ENCODE measurements at regions not wholly inside any gene's neighbourhood (a gene's known extent, or its start where the extent isn't known, plus 50 kb on each side); places are given as distances from the start of the nearest gene placed in this dataset.

DNA sequence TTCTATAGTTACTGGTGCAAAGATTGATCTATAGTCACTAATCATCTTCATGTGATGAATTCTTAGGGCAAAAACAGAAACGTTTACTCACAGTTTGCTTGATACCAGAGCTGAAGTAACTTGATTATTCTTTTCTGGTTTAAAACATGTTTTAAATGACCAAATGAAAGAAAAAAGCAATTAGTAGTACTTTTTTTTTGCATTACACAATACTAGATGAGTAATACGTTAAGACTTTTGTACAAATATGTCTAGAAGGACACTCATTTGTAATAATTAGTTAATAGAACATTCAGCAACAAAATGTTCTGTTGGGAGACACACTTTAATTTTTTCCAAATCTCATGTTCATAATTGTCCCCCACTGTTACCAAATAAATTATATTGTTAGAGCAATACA, 523.2 kb downstream of the SOX2 start:
- no peak for DNase-seq

DNA sequence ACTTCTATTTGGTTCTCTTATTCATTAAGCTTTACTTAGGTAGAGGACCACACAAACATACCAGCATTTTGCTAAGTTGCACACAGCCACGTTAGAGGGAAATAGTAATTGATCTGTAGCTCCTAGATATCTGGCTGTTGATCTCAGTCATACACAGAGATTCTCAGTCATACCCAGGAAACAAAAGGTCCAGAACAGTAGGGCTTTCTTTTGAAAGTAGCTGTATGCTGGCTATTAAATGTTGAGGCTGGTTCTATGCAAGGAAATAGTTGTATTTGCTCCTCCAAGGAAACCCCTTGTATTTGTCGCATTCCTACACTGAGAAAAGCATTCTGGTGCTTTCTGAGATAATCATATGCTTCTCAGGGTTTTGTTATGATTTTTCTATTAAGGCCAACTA, 523.8 kb downstream of the SOX2 start:
- no peak for DNase-seq

DNA sequence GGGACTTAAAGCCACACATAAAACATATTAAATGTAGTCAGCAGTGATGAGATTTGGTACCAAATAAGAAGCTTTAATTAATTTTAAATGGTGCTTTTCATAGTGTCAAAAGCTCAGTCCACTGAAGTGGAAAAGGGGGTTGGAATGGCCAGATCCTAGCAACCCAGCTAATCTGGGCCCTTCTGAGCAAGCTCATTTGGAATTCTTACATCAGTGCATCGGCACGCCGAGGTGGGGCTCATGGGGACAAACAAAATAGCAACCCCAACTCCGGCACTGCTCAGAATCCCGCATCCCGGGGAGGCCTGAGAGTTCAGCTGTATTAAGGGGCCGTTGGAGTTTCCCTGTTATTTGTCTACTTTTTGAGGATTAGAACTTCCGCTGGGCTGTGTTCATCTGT, 526.4 kb downstream of the SOX2 start:
- no peak for DNase-seq

DNA sequence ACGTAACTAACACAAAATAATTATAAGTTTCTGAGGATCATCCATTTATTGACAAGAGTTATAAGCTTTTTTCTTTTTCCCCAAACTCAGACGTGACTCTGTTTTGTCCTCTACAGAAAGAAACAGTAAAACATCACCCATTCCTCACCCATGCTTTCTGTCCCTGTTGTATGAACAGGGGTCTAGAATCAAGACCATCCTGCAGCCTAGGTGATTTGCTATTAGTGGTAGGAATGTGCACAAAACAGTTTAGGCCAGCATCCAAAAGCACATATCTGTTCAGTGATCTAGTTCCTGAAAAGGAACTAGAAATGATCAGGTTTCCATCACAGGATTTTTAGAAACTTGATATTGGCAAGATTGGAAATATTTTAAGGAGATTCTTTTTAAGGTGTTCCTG, 527.6 kb downstream of the SOX2 start:
- DNase-seq: no peak

DNA sequence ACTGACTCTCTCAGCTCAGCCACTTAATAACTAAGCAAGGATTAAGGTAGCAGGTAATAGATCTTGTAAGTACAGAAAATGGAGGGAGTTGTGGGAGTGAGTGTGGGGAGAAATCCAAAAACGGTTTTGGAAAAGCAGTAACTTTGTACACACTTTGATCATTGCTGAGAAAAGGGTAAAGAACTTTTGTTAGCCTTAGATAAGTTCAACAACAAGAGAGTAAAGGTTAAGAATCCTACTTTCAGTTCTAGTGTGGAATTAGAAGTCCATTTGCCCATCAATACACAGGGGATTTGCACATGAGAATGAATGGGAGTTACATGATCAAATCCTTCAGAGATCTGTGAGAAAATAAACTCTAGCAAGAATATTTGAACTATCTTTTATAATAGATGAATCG, 528.7 kb downstream of the SOX2 start:
- DNase-seq: no peak

DNA sequence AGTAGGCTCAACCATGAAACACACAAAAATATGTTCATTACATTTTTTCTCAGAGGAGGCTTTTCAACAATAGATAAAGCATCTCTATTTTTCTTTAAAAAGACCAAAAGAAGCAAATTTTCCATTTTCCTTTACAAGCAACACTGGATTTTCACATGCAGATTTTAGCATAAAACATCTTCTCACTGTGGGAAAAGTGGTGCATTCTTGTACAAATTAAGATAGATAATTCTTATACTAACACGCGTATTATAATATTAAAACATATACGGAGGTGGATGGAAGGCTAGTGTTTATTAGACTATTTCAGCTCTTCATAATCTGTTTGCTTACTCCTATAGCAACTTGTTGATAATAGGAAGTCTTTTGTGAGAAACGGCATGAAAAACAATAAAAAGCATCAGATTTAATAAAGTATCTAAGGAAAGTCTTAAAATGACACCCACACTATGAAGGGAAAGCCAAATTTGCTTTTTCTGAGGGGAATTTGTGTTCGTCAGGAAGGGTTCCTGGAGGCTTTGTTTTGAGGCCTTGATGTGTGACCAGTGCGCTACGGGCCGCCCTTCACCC, 529.6 kb downstream of the SOX2 start:
- DNase-seq: no peak

DNA sequence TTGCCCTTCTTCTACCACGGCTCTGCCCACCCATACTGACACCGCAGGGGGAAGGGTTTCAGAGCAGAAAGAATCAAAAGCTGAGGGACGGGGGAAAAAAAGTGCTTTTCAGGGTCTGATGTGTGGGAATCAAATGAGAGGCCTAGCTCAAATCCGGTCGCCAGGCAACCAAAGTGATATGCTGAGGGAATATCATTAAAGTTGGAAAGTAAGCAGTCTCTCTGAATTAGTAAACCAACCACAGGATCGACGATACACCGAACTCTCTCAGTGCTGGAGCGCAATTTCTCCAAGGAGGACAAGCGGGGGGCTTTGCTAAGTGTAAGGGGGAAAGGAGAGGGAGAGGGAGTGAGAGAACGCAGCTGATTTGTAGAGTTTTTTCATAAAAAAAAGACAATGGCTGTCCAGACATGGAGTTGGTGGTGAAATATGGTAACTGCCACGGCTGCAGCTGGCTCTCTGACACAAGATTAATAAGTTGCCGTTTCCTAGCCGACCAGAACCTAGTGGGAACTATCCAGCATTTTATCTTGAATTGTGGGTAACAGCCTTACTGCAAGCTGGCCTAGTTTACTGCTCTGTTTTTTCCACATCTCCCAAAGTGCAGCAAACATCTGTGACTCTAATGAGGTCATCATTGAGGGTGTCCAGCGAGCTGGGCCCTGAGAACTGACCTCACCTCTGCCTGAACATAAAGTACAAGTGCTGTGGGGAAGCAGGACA, 530.2 kb downstream of the SOX2 start:
- no peak for DNase-seq

DNA sequence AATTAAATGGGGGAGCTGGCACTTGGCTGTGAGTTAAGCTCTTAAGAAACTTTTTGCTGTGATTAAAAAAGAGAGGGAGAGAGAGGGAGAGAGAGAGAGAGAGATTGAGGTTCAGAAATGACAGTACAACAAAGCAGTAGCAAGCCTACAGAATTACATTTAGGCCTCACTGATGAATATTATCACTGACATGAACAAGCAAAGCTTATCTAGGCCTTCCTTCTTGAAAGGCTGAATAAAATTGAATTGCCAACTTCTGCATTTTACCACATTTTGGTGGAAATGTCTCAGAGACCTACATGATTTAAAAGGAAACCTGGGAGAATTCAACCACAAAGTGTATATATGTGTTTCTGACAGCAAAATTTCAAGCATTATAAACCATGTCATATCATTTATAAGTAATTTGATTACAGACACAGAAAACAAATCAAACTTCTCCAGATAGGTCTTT, 530.8 kb downstream of the SOX2 start:
- no peak for DNase-seq

DNA sequence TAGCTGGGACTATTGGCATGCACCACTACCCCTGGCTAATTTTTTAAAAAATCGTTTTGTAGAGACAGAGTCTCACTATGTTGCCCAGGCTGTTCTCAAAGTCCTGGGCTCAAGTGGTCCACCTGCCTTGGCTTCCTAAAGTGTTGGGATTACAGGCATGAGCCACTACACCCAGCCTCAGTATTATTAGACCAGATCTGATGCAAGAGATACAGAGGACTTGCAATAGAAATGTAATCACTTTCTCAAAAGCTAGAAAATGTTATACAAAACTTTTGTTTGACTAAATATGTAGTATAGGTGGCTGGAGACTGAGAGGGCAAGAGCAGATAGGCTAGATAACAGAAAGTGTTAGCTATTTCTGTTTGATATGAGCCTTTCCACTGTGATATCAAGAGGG, 531.9 kb downstream of the SOX2 start:
- no peak for DNase-seq

DNA sequence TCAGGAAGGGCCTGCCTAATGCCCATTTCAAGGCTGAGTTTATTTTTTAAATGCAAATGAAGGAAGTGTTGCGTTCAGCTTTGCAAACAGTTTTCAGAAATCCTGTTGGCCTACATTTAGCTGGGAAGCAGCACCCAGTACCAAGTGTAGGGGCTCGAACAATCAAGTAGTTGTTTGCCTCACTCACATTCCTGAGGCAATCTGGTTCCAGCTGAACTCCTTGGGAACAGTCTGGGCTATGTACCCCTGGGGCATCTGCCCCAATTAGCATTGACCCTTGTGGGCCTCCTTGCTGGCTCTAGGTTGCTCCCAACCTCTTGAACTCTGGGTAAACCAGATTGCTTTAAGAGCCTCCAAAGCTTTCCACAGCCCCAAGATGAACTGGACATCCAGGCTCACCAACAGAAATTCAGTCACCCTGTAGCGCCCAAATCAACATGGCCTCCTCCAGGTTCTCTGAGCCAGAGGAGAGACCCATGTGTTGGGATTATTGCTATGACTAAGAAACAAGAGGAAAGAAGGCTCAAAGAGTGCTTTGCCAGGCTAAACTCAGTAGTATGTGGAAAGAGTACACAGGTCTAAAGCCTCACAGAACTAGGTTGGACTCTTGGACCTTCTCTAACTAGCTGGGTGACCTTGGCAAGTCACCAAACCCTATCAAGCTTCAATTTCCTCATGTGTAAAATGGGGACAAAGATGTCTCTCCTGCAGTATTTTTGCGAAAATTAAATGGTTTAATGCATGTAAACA, 532.7 kb downstream of the SOX2 start:
- no peak for DNase-seq

DNA sequence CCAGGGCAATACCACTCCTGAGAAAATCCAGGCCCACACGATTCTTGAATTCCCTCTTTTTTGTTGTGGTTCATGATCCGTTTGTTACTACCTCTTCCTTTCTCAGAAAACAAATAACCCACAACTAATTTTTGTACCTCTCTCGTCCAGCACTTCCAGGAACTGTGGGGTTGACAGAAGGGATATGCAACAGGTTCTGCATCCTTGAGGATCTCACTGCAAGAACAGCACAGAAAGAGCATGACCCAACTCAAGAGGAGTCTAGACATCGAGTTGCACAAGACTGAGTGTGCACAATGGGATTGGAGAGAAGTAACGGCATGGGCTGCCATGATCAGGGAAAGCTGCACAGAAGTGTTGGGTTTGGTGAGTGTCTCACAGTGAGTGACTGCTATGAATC, 533.3 kb downstream of the SOX2 start:
- no peak for DNase-seq

DNA sequence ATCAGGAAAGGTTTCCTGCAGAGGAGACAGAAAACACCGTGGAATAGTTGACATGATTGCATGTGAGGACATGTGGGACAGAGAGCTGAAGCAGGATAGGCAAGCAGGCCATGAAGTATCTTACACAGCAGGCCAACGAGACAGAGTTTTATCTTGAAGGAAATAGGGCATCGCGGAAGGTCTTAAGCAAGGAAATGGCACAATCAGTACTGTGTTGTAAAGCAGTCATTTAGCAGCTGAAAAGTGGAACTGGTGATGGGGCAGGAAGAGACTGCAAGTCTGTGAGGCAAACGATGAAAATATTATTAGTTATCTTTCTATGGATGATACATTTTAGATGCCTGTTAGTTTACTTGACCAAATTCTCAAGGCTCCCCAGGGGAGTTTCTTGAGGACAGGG, 535.1 kb downstream of the SOX2 start:
- no peak for DNase-seq

DNA sequence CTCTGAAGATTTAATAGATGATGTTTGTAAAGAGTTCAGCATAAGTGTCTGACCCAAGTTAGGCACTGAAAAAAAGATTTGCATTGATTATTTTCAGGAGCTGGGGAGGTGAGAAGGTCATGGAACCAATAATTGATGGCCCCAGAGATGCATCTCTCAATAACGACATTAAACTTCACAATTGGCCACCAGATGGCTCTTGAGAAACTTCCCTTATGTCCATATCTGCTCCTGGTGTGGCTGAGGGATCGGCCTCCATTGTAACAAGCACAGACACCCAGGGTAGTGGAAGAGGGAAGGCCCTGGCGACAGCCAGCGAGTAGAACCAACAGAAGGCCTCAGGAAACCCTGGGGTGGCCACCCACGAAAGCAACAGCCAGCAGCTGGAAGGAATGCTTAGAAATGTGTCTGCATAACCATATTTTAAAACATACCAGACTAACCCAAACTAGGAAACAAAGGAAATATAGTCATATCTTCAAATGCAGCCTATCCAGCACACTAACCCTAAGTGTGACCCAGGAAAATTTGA, 536.7 kb downstream of the SOX2 start:
- DNase-seq: no peak

DNA sequence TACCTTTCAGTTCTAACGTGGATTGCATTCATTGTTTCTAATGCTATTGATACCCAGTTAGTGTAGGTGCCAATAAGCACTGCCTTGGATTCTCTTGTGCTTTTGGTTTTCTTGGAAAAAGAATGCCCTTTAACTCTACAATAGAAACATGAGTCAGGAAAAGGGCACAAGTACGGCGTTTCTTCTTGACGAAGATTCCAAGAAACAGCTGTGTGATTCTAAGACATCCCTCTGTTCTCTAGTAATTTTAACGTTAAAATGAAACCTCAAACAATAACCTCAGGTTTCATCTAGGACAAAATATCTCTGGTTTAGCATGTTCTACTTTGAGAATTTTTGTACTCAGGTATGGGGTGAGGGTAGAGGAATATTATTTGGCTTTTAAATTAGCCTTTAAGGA, 540.5 kb upstream of the ATP11B start:
- DNase-seq: no peak

DNA sequence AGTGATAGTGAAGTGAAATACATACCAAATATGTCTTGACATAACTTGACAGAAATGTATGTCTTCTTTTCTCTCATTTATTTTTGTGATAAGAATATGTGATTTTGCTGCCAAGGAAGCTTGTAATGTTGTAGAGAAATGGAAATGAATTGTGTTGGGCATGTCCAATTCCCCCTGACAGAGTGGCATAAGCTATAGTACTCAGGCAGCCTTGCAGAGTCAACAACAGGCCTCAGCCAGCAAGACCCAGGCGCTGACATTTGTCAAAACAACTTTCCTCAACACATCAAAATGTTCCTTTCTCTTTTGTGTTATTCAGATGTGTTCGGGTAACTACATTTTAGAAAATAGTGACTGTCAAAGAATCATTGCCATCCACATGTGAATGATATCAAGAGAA, 538.1 kb upstream of the ATP11B start:
- no peak for DNase-seq

DNA sequence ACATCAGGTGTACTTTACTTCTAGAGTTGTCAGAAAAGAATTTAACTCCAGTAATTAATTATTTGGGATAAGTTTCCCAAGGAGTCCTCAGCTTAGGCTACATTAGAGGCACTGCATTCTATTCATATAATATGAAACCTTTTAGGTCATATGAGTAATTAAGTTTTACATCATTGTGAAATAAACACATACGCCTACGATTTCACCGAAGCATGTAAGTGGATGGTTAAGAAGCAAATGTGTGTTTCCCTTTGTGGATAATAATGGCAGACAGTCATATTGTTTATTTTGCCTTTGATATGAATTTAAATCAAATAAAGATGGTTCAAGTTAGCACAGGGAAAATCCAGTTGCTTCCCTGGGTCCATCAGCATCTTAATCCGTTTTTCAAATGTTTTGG, 535.9 kb upstream of the ATP11B start:
- no peak for DNase-seq

DNA sequence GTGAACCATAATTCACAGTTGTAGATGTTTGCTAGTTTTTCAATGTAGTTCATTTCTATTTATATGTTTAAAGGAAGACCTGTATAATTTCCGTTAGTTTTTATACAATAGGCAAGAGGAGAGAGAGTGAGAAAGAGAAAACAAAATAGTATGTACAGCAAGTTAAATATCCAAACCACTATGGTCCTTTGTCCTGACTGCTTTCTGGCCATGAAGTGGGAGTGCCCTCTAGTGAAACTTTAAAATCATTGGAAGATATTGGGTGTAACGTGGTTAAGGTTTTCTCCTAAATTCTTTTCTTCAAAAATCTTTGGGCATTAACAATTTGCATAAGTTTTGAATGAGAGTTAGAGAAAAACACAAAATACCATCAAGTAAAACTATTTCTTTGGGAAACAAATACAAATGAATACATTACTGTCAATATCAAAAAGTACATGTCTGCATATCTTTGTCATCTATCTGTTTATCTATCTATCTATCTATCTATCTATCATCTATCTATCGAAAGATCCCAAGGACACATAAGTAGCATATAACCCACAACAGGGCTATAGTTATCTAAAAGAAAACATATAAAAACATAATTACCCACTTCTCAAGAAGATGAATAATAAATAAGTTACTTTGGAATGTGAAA, 534.6 kb upstream of the ATP11B start:
- DNase-seq: no peak

DNA sequence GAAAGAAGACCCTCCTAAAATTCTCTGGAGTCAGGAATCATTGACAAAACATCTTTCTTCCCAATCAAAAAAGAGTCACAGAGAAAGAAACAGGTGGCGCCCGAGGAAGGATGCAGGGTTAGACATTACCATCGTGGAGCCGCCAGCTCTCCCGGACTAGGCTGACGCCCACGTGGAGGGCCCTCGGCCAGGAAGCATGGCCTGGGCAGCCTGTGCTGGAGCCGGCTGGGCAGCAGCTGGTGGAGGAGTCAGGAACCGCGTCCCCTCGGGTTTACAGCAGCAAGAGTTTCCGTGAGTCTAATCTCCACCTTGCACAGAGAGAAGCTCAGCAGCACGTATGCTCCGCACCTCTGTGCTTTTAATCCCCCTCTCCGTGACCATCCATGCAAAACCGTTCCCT, 533.7 kb upstream of the ATP11B start:
- DNase-seq: no peak

DNA sequence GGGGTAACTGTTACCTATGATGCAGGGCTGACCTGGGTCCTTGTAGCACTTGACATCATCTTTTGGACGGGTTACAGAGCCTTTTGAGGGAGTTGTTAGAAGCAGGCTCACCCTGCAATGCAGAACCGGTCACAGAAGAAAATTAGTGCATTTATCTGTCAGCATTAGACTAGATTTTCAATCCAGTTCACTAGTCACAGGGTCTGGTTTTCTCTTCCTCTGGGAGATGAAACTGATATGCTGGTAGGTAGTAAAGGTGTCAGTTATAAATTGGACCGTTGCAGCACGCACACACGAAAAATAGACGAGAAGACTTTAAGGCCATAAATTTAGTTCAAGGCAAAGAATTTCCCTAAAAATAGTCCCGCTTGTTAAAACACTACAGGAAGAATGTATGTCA, 532.3 kb upstream of the ATP11B start:
- no peak for DNase-seq

DNA sequence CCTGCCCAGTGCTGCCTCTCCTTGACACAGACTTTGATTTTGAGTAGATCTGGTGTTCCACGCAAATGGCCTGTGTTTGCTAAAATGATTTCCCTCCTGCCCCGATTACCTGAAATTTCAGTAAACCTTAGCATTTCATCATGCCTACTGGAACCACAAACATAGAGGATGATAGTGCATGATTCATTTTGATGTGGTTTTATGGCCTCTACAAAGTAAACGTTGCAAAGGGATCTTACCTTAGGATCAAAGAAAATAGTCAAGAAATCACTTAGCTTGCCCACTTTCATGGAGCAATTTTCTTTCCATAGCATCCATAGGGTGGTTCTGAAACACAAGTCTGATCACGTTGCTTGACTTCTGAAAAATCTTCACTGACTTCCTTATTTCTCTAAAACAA, 524.6 kb upstream of the ATP11B start:
- DNase-seq: no peak

DNA sequence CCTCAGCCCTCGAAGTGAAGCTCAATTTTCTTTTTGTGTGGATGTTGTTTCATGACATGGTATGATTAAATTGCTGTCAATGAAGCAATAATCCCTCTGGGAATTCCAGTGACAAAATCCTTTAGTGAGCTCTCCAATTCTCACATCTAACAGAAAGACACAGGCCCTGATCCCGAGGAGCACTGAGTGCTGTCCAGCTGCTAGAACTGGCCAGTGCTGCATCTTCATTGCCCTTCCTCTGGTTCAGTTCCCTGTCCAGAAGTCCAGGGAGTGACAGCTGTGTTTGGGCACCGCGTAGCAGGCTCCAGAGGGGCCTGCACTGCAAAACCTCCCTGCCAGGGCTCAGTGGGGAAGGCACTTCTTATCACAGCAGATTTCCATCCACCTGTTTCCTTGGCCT, 516.8 kb upstream of the ATP11B start:
- no peak for DNase-seq

DNA sequence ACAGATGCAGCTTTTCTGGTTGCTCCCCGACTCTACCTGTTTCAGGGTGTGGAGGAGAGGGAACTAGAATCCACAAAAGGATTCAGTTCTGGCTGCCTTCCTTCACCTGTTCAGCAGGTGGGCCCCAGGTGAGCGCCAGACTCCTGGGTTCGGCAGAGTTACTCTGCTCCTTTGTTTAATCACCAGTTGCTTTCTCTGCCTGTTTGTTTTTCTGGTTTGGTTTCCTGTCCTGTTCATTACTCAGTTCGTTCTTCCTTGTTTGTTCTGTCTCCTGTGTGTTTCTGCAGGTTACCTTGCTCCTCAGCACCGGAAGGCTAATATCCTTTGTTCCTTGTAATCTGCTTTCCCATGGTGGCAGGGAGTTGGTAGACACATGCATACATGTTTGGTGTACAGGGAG, 508.5 kb upstream of the ATP11B start:
- DNase-seq: no peak

DNA sequence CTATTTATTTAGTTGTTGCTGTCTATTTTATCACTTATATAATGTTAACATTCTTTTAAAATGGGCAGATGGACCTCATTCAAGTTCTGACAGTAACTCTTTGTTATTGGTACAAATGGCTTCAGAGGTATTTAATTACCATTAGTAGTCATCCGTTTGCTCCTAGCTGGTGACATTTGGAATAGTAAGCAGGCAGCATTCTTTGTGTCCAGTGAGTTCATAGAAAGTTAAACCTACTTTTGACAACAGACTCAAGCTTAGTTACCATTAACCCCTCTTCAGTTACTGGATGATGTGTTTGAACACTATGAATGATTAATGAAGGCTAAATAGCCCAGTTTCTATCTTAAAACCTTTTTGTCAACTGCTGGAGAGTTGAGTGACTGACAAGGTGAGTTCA, 500.7 kb upstream of the ATP11B start:
- no peak for DNase-seq

DNA sequence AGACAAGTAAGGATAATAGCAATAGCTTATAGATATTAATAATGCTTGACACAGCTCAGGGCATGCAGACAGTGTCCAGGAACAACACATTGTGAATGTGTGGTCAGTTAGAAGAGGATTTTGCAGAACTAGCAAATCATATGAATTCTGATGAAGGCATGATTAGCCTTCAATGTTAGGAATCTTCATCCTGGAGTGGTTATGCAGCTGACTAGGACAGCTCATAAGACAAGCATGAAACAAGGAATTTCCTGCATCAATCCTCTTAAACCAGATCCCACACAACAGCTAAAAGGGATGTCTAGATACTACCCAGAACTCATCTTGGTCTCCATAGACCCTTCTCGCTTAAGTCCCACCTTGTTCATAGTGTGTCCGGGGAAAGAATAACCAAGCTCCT, 499.0 kb upstream of the ATP11B start:
- DNase-seq: no peak

Measured in NK-92 treated with Interleukin-12 subunit alpha and Interleukin-12 subunit beta, amount 100 ng/mL, for 24 hours (cell line).